Brain microvascular endothelial cell (primary cell): ENCODE measurements at regions not wholly inside any gene's neighbourhood (a gene's known extent, or its start where the extent isn't known, plus 50 kb on each side); places are given as distances from the start of the nearest gene placed in this dataset.

Experiments used
- DNase-seq: peaks from one replicate; pipeline ENCODE4 v3.0.0-alpha.2; 2020
- H3K27ac ChIP-seq: fragments of 250-450 bp; sonication (Bioruptor Pico); 2 replicates; pipeline ENCODE4 v1.5.1; 2020; ENCODE audit warnings: mild to moderate bottlenecking, moderate library complexity
- H3K27me3 ChIP-seq: fragments of 250-450 bp; sonication (Bioruptor Pico); replicated peaks from 2 replicates; pipeline ENCODE4 v1.5.1; 2020; ENCODE audit warnings: mild to moderate bottlenecking
- H3K36me3 ChIP-seq: fragments of 250-450 bp; sonication (Bioruptor Pico); replicated peaks from 2 replicates; pipeline ENCODE4 v1.5.1; 2020; ENCODE audit warnings: mild to moderate bottlenecking
- H3K4me3 ChIP-seq: 2 replicates; pipeline ENCODE4 v1.5.1; 2011; ENCODE audit warnings: low read depth, mild to moderate bottlenecking, control low read depth, low read length, moderate library complexity
- CTCF ChIP-seq: IDR thresholded peaks from 2 replicates; pipeline ENCODE4 v1.5.1; 2011; ENCODE audit warnings: low read depth, mild to moderate bottlenecking, moderate library complexity, low read length, control low read depth, inconsistent platforms; ENCODE audit errors: missing control alignments
- in situ Hi-C: cut with HindIII; loops from 2 replicates; pipeline ENCODE4 v1.10.0; 2017; ENCODE audit warnings: low sequenced_read_pairs, low pct_ligation_motif_present

- H3K4me3 ChIP-seq = no peak overlapping the region
- no peaks in the 10 kb centered on the region for H3K27me3 ChIP-seq
- in situ Hi-C loops = no loop called here
- no peak overlapping the region for H3K27ac ChIP-seq
- H3K36me3 ChIP-seq = no peaks in the 10 kb centered on the region
- DNase-seq = no peak
- TF ChIP-seq CTCF = no peak
These were observed 78.2 kb downstream of the DNTTIP2 start for GRCh38 chr1:93800856-93801255.

DNA sequence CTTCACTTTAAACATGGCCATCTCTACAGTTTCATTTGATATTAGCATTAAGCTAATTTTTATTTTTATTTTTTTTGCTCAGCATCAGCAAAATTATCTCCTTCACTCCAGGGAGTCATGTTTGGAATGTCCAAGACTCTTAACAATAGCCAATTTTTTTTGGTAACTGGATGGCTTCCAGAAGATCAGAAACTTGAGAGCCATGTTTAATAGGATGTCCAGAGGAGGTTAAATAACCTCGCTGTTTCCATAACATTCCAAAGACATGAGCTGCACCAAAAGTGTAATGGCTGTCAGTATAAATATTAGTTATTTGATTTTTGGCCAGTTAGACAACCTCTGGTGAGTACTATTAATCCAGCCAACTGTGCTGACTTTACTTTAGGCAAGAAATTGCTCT lies 80.7 kb downstream of the DNTTIP2 start:
- Histone ChIP-seq H3K36me3 (no peaks in the 10 kb centered on the region), H3K27ac (no peak overlapping the region), H3K4me3 (no peak overlapping the region), H3K27me3 (no peaks in the 10 kb centered on the region)
- DNase-seq = peak; percentile 77
- no peak for TF ChIP-seq CTCF
- in situ Hi-C loops = no loop called here

DNA sequence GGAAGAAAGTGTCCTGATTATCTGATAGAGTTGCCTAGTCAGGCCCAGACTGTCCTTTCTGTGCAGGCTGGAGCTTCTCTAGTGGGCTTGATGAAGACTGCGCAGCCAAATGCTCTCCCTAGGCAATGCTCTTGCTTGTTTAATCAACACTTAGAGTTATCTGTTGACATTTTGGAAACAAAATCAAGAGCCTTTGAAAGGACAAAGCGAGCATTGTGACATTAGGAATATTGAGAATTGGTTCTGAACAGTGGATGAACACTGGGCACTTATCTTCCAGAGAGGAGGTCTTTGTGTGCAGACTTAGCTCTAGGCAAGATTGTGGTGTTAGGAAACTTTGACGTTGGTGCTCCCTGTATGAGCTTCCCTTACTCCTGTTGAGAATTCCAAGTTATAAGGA lies 94.5 kb downstream of the DNTTIP2 start:
- Histone ChIP-seq H3K36me3 (no peaks in the 10 kb centered on the region), H3K27me3 (no peaks in the 10 kb centered on the region), H3K4me3 (no peak overlapping the region), H3K27ac (no peak overlapping the region)
- DNase-seq = no peak
- in situ Hi-C loops = no loop called here
- TF ChIP-seq CTCF = no peak

GRCh38 chr1:93783876-93784275 lies 95.1 kb downstream of the DNTTIP2 start:
- in situ Hi-C loops = no loop called here

GRCh38 chr1:93779540-93780165 lies 98.0 kb upstream of the BCAR3 start:
- Histone ChIP-seq H3K27me3 (no peaks in the 10 kb centered on the region), H3K4me3 (no peak overlapping the region), H3K36me3 (no peaks in the 10 kb centered on the region), H3K27ac (peak overlapping the region; percentile 49)
- peak; percentile 69 for DNase-seq
- TF ChIP-seq CTCF = peak; percentile 30
- in situ Hi-C loops = no loop called here

More at GRCh38 chr1:93783876-93784275, 95.1 kb downstream of the DNTTIP2 start:
- no peaks in the 10 kb centered on the region for H3K36me3 ChIP-seq
- H3K4me3 ChIP-seq = no peak overlapping the region
- no peak for DNase-seq
- H3K27me3 ChIP-seq = no peaks in the 10 kb centered on the region
- no peak overlapping the region for H3K27ac ChIP-seq
- no peak for TF ChIP-seq CTCF

DNA sequence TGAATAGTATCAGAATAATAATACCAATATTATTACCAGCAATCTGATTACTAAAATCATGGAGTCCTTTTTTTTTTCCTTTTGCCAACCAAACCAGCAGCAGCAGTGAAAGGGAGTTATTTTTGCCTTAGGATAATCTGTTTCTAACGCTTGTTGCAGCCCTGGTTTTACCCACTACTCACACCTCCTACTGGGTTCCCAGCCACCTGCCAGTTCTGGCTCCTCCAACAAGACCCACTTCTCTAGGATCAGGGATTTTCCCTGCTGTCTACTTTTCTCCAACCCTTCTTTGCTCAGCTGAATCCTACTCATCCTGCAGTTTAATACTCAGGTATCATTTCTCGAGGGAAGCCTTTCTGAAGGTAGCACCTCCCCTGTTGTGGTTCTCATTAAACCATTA lies 96.8 kb upstream of the BCAR3 start:
- no peaks in the 10 kb centered on the region for H3K36me3 ChIP-seq
- H3K27ac ChIP-seq = no peak overlapping the region
- no peak for DNase-seq
- no peak overlapping the region for H3K4me3 ChIP-seq
- in situ Hi-C loops = no loop called here
- no peak for TF ChIP-seq CTCF
- H3K27me3 ChIP-seq = no peaks in the 10 kb centered on the region
